GM20000 (cell line): ENCODE measurements at regions not wholly inside any gene's neighbourhood (a gene's known extent, or its start where the extent isn't known, plus 50 kb on each side); places are given as distances from the start of the nearest gene placed in this dataset.
A peak's percentile ranks its signal among the peaks of the same experiment; 100 is the strongest.

Source experiments
- DNase-seq: peaks from one replicate; pipeline ENCODE4 v3.0.0; 2012; ENCODE audit warnings: low spot score
- CTCF ChIP-seq: IDR thresholded peaks from 2 replicates; pipeline ENCODE4 v1.5.1; 2012; ENCODE audit warnings: mild to moderate bottlenecking, control low read depth; ENCODE audit errors: extremely low read depth, missing control alignments

- peak; percentile 44 for DNase-seq
- peak; percentile 31 for TF ChIP-seq CTCF
Measured at GRCh38 chr13:30551189-30551588, 66.5 kb upstream of the USPL1 start.

GRCh38 chr13:30552567-30552966, 65.2 kb upstream of the USPL1 start:
- no peak for TF ChIP-seq CTCF
- DNase-seq = no peak

GRCh38 chr13:30559274-30559673, 58.4 kb upstream of the USPL1 start:
- no peak for TF ChIP-seq CTCF
- DNase-seq = no peak

GRCh38 chr13:30560212-30560611, 57.5 kb upstream of the USPL1 start:
- TF ChIP-seq CTCF = no peak
- no peak for DNase-seq

- DNase-seq = no peak
Measured at GRCh38 chr13:30561511-30561910, 56.2 kb upstream of the USPL1 start.

GRCh38 chr13:30564489-30564888, 53.2 kb upstream of the USPL1 start:
- no peak for TF ChIP-seq CTCF
- no peak for DNase-seq

More at GRCh38 chr13:30561511-30561910, 56.2 kb upstream of the USPL1 start:
- no peak for TF ChIP-seq CTCF

- DNase-seq = no peak
- no peak for TF ChIP-seq CTCF
Measured at GRCh38 chr13:30565658-30566057, 52.1 kb upstream of the USPL1 start.
